NT2/D1 (cell line): ENCODE measurements at regions not wholly inside any gene's neighbourhood (a gene's known extent, or its start where the extent isn't known, plus 50 kb on each side); places are given as distances from the start of the nearest gene placed in this dataset.

Experiments used
- SUZ12 ChIP-seq: IDR thresholded peaks from 2 replicates; pipeline ENCODE4 v1.6.1; 2011; ENCODE audit not compliant: insufficient read length, insufficient read depth; ENCODE audit errors: extremely low read depth
- YY1 ChIP-seq: IDR thresholded peaks from 2 replicates; pipeline ENCODE4 v1.6.1; 2011; ENCODE audit not compliant: insufficient read length, insufficient read depth
- ZNF274 ChIP-seq: IDR thresholded peaks from 2 replicates; pipeline ENCODE4 v1.6.1; 2011; ENCODE audit warnings: mild to moderate bottlenecking, low read depth, low read length

GRCh38 chr6:7041511-7042026, 66.2 kb upstream of the RREB1 start:
- TF ChIP-seq ZNF274: no peak
- TF ChIP-seq SUZ12: no peak
- TF ChIP-seq YY1: no peak
